Stimulated activated CD8-positive, alpha-beta memory T cell treated with anti-CD3 and anti-CD28 coated beads, Interleukin-4, amount 100 ng/mL, for 24 hours (primary cell): ENCODE measurements at regions not wholly inside any gene's neighbourhood (a gene's known extent, or its start where the extent isn't known, plus 50 kb on each side); places are given as distances from the start of the nearest gene placed in this dataset.

Source experiments
- DNase-seq: peaks from one replicate; pipeline ENCODE4 v3.0.0-alpha.2; 2020; ENCODE audit warnings: low read depth

DNA sequence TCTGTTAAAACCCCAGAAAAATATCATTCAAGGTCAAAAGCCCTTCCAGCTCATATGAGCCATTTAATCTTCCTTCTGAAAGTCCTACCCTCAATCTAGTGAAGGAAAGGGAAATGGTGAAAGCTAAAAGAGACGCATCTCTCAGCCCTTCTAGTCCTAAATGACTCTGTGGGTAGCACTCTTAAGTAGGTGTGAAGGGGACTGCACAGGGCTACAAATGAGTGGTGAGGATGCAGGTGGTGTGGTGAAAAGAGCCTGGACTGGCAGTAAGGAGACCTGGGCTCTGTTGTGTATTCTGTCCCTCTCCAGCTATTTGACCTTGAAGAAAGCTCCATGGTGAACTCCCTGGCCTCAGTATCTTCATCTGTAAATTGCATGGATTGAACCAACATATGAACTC, 671.8 kb upstream of the DIPK2B start:
- DNase-seq = no peak

DNA sequence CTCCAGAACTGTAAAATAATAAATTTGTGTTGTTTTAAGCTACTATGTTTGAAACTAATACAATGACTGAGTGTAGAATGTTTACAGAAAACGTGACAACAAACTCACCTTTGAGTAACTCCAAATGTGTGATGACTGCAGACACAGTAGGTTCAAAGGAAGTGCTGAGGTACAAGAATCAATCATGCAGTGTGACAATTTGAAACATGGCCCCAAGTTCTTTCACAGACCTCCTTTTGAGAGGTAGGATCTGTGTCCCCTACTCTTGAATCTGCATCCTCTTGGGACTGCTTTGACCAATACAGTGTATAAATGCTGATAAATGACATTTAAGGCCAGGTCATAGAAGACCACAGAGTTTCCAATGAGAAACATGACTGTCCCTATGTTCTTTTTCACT, 667.7 kb upstream of the DIPK2B start:
- DNase-seq = no peak

GRCh38 chrX:45862801-45863200, 662.1 kb upstream of the DIPK2B start:
- no peak for DNase-seq

- no peak for DNase-seq
Measured at GRCh38 chrX:45860450-45860849, 659.8 kb upstream of the DIPK2B start.

DNA sequence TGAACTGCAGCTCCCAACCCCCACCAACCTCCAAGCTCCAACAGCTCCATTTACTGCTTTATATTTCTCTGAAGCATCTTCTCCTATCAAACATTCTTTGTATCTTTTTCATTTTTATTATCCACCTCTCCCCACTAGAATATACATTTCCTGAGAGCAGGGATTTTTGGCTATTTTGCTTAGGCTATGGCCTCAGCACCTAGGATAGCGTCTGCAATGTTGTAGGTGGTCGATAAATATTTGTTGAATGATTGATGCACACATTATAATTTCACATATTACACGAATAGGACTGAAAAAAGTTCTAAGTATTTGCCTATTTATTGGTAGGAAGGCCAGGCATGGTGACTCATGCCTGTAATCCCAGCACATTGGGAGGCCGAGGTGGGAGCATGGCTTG, 658.7 kb upstream of the DIPK2B start:
- DNase-seq = no peak

DNA sequence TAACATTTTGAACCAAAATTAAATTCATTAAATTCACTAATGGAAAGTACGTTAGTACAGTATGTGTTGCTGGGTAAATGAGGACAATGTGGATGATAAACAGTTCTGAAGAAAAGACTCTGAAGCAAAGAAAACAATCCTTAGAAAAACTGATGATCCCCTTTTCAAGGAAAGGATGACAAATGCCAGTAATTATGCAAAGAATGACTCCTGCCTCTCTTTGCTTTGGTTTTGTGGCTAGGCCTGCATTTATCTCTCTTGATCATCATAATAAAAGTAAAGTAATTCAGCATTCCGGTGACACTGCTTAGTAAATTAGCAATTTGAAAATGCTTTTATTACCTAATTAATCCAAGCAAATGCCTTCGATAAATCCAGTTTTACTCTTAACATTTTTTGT, 652.2 kb upstream of the DIPK2B start:
- DNase-seq = no peak

DNA sequence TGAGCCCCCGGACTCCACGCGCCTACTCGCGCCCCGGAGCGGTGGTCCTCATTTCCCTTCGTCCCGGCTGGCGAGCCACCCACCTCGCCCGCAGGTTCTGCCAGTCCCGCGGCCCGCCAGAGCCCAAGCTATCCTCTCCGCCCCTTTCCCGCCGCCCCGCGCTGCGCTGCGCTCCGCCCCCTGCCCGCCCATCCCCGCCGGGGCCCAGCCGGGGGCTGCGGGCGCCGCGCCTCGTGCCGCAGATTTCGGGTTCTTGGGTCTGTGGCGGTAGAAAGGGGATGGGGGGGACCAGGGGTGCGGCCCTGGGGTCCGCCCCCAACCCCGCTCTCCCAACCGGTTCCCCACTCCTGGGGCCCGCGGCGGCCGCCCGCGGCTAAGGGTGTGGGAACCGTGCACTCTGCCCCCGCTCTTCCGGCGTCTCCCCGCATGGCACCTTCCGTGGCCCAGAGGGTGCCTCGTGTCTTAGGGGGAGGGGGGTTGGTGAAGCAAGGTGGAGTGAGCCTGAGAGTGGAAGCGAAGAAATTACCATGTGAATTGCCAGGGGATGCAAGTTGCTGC, 650.8 kb upstream of the DIPK2B start:
- DNase-seq = peak; percentile 37

GRCh38 chrX:45850775-45851433, 650.2 kb upstream of the DIPK2B start:
- DNase-seq = no peak

DNA sequence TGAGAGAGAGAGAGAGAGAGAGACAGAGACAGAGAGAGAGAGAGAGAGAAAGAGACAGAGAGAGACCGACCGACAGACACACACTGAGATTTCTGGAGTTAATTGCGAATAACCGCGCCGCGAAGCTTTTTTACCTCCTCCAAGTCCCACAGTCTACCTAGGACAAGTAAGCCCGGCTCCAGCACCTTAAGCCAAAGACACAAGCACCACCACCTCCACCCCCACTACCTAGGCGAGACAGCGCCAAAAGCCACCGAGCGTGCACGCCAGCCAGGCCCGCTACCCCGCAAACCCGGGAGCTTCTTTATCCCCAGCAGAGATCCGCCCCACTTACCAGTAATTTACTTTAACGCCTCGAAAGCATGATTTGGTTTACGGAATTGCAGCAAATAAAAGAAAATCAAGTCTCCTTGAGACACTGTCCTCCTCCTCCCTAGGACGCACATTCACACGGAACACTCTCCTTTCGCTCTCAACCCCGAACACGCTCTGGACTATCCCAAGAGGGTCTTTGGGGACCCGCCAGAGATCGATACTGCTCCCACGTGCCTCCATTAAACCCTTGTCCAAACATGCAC, 649.6 kb upstream of the DIPK2B start:
- DNase-seq = peak; percentile 7

DNA sequence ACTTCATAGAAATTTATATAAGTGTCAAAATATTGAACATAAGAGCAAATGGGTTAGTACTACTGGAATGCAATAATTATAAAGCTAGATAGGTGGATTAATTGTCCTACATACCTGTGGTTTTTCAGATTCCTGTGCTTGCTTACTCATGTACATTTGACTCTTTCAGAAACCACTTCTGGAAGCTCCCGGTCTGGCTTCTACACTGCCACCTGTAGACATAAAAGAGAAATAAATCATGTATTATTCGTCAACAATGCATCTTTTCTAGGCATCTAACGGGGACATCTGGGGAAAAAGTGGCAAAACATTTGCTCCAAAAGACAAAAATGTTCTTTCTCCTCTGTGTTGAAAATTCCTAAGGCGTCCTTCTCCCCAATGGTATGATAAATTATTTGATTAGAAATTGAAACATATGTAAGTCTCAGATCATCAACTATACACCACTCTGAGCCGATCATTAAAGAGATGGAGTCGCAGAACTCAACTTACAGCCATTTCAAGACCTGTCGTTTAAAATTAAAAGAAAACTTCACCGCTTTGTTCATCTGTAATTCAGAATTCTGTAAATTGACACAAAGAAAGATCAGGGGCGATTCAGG, 648.7 kb upstream of the DIPK2B start:
- DNase-seq = no peak

- DNase-seq = no peak
Measured at GRCh38 chrX:45847961-45848360, 647.3 kb upstream of the DIPK2B start.

DNA sequence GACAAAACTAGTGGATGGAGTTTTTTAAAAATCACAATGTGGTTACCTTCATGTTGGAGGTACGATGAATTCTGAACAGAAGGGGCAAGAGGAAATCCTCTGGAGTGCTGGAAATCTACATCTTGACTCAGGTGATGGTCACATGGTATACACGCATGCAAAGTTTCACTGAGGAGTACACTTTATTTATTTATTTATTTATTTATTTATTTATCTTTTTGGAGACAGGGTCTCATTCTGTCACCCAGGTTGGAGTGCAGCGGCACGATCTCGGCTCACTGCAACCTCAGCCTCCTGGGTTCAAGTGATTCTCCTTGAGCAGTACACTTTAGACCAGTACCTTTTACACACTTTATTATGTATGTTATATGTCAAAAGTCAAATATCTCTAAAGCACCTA, 645.7 kb upstream of the DIPK2B start:
- no peak for DNase-seq

DNA sequence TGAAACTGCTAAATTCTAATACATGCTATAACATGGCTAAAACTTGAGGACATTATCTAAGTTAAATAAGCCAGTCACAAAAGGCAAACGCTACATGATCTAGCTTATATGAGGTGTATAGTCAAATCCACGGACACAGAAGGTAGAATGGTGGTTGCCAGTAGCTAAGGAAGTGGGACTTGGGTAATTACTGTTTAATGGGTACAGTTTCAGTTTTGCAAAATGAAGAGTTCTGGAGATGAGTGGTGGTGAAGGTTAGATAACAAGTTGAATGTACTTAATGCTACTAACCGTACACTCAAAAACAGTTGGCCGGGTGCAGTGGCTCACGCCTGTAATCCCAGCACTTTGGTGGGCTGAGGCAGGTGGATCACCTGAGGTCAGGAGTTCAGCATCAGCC, 644.5 kb upstream of the DIPK2B start:
- no peak for DNase-seq

- DNase-seq = no peak
Measured at GRCh38 chrX:45843518-45843917, 642.8 kb upstream of the DIPK2B start.

DNA sequence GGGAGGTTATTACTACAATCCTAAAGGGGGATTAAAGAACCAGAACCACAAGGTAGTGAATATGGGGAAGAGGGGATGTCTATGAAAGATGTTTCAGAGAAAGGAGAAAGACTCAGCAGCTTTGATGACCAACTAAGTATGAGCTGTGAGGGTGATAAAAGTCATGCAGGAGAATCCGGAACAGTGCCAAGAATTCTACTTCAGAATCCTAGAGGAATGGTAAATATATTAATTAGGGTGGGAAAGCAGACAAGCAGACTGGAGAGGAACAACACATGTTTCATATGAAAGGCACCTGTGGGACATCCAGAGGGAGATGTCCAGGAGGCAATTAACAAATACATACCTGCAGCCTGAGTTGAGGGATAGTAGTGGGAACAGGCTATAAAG, 642.2 kb upstream of the DIPK2B start:
- no peak for DNase-seq

DNA sequence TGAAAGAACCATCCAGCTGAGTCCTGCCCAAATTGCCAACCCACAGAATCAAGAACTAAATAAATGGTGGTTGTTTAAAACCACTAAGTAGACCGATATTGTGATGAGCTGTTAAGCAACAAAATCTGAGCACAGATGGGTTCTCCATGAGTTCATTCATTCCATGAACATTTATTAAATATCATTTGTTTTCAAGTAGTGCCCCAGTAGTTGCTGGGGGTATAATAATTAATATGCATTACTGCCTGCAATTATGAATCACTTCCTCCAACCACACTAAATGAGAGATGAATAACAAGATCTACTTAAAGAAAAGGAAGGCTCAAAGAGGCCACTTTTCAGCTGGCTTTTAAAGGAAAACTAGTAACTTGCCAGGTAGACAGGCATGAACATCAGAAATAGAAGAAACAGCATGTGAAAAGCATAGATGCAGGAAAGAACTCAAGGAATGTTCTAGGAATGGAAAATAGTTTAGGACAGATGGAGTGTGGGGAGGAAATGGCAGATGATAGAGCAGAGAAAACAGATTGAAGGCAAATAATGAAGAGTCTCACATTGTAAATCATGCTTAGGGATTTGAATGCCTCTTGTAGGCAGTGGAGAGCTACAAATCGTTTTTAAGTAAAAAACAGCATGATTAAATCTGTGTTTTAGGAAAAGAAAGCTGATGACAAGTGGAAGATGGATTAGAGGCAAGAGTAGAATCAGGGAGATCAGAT, 641.7 kb upstream of the DIPK2B start:
- no peak for DNase-seq

DNA sequence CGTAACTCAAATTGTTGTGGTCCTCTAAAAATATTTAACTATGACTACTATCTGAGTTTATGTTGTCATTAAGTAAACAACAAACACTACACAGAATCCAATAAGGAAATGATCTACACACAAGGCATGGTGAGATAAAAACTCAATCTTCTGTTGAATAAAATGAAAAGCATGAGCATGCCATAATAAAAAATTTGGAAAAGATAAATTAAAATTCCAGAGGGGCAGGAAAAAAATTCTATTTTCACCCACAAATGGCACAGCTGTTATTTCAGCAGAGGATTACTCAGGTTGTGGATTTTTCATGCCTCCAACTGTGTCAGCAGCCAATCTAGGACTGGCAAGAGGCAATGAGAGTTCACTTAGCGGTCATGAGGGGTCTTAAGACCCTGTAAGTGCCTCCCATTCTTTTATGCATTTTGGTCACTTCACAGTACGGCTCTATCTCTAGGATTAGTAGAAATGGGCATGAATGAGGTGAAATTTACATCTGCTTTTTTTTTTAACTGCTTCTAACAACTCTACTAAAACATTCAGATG, 639.8 kb upstream of the DIPK2B start:
- no peak for DNase-seq

DNA sequence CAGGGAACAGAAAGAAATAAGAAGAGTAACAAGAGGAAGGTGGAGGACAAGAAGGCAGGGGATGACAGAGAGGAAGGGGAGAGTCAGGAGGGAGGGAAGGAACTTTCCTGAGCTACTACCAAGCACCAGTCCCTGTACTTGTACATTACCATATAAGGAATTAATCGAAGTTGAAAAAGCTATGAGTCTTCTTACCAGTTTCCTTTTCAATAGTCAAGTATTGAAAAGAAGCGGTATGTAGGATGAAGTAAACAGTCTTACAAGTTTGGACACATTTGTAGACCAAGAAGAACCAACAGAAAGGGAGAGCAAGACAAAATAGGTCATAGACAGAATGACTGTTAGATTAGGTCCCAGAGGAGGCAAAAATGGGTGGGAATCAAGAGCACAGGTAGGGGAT, 629.7 kb upstream of the DIPK2B start:
- DNase-seq = no peak

DNA sequence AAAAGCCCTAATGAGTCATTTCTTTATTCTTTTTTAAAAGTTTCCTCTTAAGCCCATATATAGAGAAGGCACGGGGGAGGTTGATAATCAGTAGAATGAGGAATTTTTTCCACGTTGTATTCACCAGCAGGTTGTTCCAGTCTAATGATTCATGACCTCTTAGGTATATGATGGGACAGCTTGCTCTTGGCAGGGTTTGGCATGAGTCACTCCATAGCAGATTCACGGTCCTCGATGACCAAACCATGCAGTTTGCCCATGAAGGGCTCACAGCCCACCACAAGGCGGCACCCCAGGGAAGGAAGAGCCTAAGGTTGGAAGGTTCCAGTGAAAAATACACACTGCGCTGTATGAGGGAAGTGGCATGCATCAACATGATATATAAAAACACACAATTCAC, 623.8 kb upstream of the DIPK2B start:
- DNase-seq = peak; percentile 50

DNA sequence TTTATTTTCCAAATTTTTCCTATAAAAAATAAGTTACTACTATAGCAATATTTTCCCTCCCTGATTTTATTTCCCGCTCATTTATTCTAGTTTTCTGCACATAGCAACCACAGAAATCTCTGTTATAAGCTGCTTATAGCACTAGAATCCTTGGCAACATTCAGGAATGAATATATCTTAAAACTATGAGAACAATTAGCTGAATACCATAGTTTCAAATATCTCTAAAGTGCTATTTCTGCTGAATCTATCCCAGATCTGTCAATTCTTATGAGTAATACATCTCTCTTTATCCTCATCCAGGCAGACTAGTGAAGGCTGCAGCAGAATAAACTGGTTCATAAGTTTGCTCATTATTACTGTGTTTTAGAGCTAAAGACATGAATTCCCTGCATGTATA, 622.9 kb upstream of the DIPK2B start:
- no peak for DNase-seq

GRCh38 chrX:45822124-45822523, 621.4 kb upstream of the DIPK2B start:
- DNase-seq = no peak

GRCh38 chrX:45818913-45819312, 618.2 kb upstream of the DIPK2B start:
- DNase-seq = no peak

DNA sequence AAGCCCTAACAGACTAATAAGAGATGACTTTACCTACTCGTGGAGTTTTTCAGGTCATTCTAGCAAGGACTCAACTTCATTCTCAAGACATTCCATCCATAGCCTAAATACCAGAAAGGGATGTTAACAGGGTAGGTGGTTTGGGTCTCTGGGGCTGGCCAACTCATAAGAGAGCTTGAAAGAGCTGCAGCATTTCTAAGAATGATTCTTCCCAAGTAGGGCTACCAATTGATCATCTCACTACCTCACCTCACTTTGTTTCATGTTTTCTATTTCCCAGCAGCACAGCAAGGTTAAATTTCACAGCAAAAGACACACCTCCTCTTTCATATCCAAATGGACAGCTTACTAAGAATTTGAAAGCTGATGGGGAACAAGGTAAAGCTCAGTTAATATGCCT, 614.8 kb upstream of the DIPK2B start:
- no peak for DNase-seq
